ENCODE measurements at regions not wholly inside any gene's neighbourhood (a gene's known extent, or its start where the extent isn't known, plus 50 kb on each side); places are given as distances from the start of the nearest gene placed in this dataset.

DNA sequence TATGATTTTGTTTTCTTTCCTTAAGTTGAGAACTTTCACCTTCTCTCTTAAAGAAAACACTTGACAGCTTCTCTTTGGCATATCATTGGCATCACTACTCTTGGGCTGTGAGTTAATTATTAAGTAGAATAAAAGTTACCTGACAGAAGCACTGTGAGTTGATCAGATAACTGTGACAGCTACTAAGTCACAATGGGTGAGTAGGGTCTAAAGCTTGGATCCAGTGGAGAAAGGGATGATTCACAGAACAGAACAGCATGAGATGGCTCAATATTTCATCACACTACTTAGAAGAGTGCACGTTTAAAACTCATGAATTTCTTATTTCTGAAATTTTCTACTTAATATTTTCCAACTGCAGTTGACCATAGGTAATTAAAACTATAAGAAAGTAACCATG is 268.5 kb upstream of the NMUR2 start:
- H3K27ac ChIP-seq (ENCODE audit: low read length in 2 of 2): no peak overlapping the region
- intact Hi-C loops (cut with micrococcal nuclease): no loop called here
- TF ChIP-seq EZH2 (IDR thresholded peaks at IDR 0.05; ENCODE audit: borderline replicate concordance, insufficient read depth, low read depth, low read length, poor library complexity, severe bottlenecking) (no peak), CTCF (IDR thresholded peaks at IDR 0.05) (no peak)
- no peak overlapping the region for H3K9ac ChIP-seq (ENCODE audit: low read length)
- ATAC-seq (ENCODE audit: low read depth) (no peak), DNase-seq (no peak)
- no peaks in the 10 kb centered on the region for H3K79me2 ChIP-seq (ENCODE audit: control insufficient read depth, insufficient read depth, low read length)
- Mint-ChIP-seq H3K4me1 (no peaks in the 10 kb centered on the region), H3K4me3 (no peak overlapping the region), H3K9me3 (ENCODE audit: insufficient read depth) (no peaks in the 10 kb centered on the region), H3K27ac (no peak overlapping the region), H3K27me3 (no peaks in the 10 kb centered on the region)
- H2AFZ ChIP-seq (ENCODE audit: insufficient read depth, low read depth, low read length, poor library complexity, severe bottlenecking): no peak overlapping the region
- H4K20me1 ChIP-seq (ENCODE audit: control insufficient read depth, insufficient read depth, low read length, poor library complexity, severe bottlenecking): no peaks in the 10 kb centered on the region
- no peaks in the 10 kb centered on the region for H3K27me3 ChIP-seq (replicated peaks in 1 of 4; ENCODE audit: control extremely low read depth in 1 of 4, control insufficient read depth in 3 of 4, insufficient read depth in 4 of 4, low read length in 3 of 4)
- no peak overlapping the region for H3K4me2 ChIP-seq (replicated peaks; ENCODE audit: low read depth, low read length, poor library complexity, severe bottlenecking)
- no peaks in the 10 kb centered on the region for H3K4me1 ChIP-seq (ENCODE audit: control insufficient read depth in 2 of 2, insufficient read depth in 2 of 2, low read length in 2 of 2)
- H3K4me3 ChIP-seq (ENCODE audit: control extremely low read depth in 1 of 5, extremely low read depth in 1 of 5, insufficient read depth in 1 of 5, low read depth in 2 of 5, low read length in 4 of 5): no peak overlapping the region
- POLR2A ChIA-PET: no interaction called here
- CTCF ChIA-PET: no interaction called here
- WGBS (ENCODE audit: insufficient coverage): no CpG with 5 or more reads among the region's 1 CpG
- H3K9me3 ChIP-seq (ENCODE audit: control extremely low read depth in 1 of 3, control insufficient read depth in 2 of 3, insufficient read depth in 1 of 3, low read length in 2 of 3): no peaks in the 10 kb centered on the region
- no peaks in the 10 kb centered on the region for H3K36me3 ChIP-seq (replicated peaks in 1 of 2; ENCODE audit: control extremely low read depth in 1 of 2, control insufficient read depth in 1 of 2, extremely low read depth in 1 of 2, insufficient read depth in 2 of 2, low read length in 1 of 2)

DNA sequence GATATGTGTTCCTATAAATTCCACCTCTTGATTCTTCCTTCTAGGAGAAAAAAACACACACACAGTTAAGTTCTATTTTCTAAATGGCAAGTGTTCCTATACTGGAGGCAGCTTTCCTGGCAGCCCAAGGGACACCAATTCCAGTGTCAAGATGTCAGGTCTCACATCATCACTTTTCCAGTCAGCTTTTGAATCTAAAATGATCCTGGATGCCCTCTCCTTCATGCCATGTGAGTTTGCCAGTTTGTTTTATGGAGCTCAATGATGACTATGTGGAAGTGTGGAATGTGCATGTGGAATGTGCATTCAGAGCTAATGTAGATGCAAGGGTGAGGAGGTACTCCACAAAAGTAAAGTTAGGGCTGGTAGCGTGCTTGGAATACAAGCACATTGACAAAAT is 269.3 kb upstream of the NMUR2 start:
- Histone ChIP-seq H3K27me3 (replicated peaks in 1 of 4; ENCODE audit: control extremely low read depth in 1 of 4, control insufficient read depth in 3 of 4, insufficient read depth in 4 of 4, low read length in 3 of 4) (no peaks in the 10 kb centered on the region), H3K4me1 (ENCODE audit: control insufficient read depth in 2 of 2, insufficient read depth in 2 of 2, low read length in 2 of 2) (no peaks in the 10 kb centered on the region), H3K4me2 (replicated peaks; ENCODE audit: low read depth, low read length, poor library complexity, severe bottlenecking) (no peak overlapping the region), H3K79me2 (ENCODE audit: control insufficient read depth, insufficient read depth, low read length) (no peaks in the 10 kb centered on the region), H3K4me3 (ENCODE audit: control extremely low read depth in 1 of 5, extremely low read depth in 1 of 5, insufficient read depth in 1 of 5, low read depth in 2 of 5, low read length in 4 of 5) (no peak overlapping the region), H3K27ac (ENCODE audit: low read length in 2 of 2) (no peak overlapping the region), H4K20me1 (ENCODE audit: control insufficient read depth, insufficient read depth, low read length, poor library complexity, severe bottlenecking) (no peaks in the 10 kb centered on the region), H3K9ac (ENCODE audit: low read length) (no peak overlapping the region), H2AFZ (ENCODE audit: insufficient read depth, low read depth, low read length, poor library complexity, severe bottlenecking) (no peak overlapping the region), H3K36me3 (replicated peaks in 1 of 2; ENCODE audit: control extremely low read depth in 1 of 2, control insufficient read depth in 1 of 2, extremely low read depth in 1 of 2, insufficient read depth in 2 of 2, low read length in 1 of 2) (no peaks in the 10 kb centered on the region), H3K9me3 (ENCODE audit: control extremely low read depth in 1 of 3, control insufficient read depth in 2 of 3, insufficient read depth in 1 of 3, low read length in 2 of 3) (no peaks in the 10 kb centered on the region)
- no peak for DNase-seq
- Mint-ChIP-seq H3K9me3 (ENCODE audit: insufficient read depth) (no peaks in the 10 kb centered on the region), H3K4me1 (no peaks in the 10 kb centered on the region), H3K4me3 (no peak overlapping the region), H3K27ac (no peak overlapping the region), H3K27me3 (no peaks in the 10 kb centered on the region)
- no peak for ATAC-seq (ENCODE audit: low read depth)
- intact Hi-C loops (cut with micrococcal nuclease): no loop called here
- POLR2A ChIA-PET: no interaction called here
- CTCF ChIA-PET: no interaction called here
- whole genome bisulfite sequencing (ENCODE audit: insufficient coverage): no CpG with 5 or more reads among the region's 1 CpG
- TF ChIP-seq EZH2 (IDR thresholded peaks at IDR 0.05; ENCODE audit: borderline replicate concordance, insufficient read depth, low read depth, low read length, poor library complexity, severe bottlenecking): no peak
- TF ChIP-seq CTCF (IDR thresholded peaks at IDR 0.05): no peak
